Fibroblast of upper back skin (primary cell): ENCODE measurements at regions not wholly inside any gene's neighbourhood (a gene's known extent, or its start where the extent isn't known, plus 50 kb on each side); places are given as distances from the start of the nearest gene placed in this dataset.
A peak's percentile ranks its signal among the peaks of the same experiment; 100 is the strongest.
"Not testable (repeated sequence)": the region's sequence is repeated elsewhere in the genome, so short reads cannot be mapped to it uniquely, and the experiment has no call there.

Experiments
- DNase-seq: peaks from one replicate; pipeline ENCODE4 v3.0.0-alpha.2; 2013

DNA sequence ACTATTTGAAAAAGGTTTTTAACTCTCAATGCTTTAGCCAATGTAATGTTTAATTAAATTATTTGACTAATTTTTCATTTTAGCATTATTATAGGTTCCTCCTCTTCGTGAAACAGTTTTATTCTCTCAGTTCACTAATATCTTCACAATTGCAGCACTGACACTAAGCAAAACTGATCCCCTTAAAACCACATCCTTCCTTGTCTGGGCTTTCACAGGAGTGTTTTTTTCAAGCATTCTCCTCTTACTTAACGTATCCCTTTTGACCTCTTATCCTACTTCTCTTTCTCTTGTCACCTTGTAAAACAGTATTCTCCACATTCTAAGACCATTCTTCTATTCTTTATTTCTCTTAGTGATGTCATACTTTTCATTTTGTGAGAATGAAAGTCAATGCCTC lies 112.8 kb downstream of the DSC3 start:
- DNase-seq: no peak

DNA sequence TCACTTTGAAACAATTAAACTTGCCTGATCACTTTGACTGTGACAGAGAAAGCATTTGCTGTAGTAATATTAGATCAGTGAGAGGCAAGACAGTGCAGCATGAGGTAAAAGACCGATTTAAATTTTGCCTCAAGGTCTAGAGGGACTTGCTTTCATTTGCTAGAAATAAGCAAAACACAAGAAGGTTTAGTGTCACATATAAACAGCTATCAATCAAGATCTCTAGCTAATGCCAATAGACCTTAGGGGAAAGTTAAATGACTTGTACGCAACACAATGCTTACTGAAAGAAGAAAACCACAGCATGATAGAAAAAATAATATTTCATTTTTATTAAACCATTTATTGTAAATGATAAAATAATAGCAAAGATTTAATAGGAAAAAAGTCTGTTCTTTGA lies 113.5 kb downstream of the DSC3 start:
- no peak for DNase-seq

DNA sequence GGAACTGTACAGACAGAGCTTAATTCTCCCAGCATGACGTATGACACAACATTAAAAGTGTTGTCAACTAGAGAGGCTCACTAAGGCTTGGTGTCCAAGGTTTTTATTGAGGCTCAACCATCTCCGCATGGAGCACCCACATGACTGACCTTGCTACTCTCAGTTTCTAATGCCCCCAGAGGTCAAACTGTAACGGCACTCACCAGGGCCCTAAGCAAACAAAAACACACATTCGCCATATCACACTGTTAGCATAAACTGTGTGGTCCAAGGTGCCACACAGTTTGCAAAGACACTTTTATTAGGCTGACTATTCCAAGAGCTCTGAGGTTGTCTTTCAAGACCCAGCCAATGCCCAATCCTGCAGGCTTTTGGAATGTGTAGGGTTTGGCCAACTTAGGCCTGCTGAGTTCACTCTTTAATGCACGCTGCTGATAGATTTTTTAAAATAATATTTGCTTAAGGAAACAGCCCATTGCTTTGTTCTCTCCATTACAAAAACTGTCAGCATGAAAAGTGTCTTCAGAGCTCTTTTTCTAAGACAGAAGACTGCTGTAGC lies 114.9 kb downstream of the DSC3 start:
- no peak for DNase-seq

- no peak for DNase-seq
Observed at GRCh38 chr18:30927042-30927441, 115.5 kb downstream of the DSC3 start.

DNA sequence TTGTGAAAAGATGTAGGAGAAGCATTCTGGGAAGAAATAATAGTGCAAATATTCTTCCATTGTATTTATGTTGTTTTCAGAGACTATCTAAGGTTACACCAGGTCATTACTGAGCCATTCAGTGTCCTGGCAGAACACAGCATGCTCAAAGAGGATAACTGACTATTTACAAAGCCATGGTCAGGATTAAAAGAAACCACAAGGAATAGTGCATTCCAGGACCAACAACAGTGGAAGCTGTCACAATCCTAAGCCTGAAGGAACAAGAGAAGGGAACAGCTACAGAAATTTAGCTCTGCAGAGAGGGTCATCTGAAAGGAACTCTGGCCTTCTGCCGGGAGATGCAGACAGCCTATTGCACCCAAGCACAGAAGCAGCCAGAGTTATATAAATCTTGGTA lies 116.7 kb downstream of the DSC3 start:
- DNase-seq: no peak

DNA sequence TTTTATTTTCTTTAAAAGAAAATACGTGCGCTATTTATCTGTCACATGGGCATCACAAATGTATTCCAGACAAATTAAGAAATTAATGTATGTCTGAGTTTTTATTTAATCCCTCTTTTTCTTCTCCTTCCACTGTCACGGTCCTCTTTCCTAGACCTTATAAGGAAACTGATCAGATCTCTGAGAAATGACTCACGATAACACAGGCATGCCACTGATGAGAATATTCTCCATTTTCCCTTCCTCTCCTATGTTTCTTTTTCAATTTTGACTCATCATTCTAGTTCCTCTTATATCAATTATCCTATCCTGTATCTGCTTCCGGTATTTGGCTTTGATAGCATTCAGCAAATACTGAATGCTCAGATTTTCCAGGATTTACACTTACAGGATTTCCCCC lies 121.8 kb downstream of the DSC3 start:
- no peak for DNase-seq

GRCh38 chr18:30920351-30920750 lies 122.2 kb downstream of the DSC3 start:
- DNase-seq: no peak

GRCh38 chr18:30917651-30918050 lies 124.9 kb downstream of the DSC3 start:
- DNase-seq: no peak

DNA sequence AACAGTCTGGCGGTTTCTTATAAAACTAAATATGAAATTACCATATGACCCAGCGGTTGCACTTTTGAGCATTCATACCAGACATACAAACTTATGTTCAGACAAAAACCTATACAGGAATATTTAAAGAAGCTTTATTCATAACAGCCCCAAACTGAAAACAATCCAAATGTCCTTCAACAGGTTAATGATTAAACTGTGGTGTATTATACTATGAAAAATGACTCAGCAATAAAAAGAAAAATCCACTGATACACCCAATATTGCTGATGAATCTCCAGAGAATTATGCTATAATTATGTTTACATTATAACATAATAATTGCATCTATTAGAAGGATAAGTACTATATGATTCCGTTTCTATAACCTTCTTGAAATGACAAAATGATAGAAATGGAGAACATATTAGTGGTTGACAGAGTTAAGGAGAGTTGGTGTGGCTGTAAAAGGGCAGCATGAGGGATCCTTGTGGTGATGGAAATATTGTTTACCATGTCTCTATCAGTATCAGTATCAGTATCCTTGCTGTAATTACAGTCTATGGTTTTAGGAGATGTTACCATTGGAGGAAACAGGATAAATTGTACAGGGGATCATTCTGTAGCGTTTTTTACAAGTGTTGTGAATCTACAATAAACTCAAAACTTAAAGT lies 127.1 kb downstream of the DSC3 start:
- no peak for DNase-seq

GRCh38 chr18:30908381-30908780 lies 134.2 kb downstream of the DSC3 start:
- no peak for DNase-seq

GRCh38 chr18:30903566-30903965 lies 139.0 kb downstream of the DSC3 start:
- DNase-seq: peak; percentile 46

- peak; percentile 23 for DNase-seq
Observed at GRCh38 chr18:30889519-30890301, 152.8 kb downstream of the DSC3 start.

- DNase-seq: no peak
Observed at GRCh38 chr18:30888344-30888743, 154.2 kb downstream of the DSC3 start.

DNA sequence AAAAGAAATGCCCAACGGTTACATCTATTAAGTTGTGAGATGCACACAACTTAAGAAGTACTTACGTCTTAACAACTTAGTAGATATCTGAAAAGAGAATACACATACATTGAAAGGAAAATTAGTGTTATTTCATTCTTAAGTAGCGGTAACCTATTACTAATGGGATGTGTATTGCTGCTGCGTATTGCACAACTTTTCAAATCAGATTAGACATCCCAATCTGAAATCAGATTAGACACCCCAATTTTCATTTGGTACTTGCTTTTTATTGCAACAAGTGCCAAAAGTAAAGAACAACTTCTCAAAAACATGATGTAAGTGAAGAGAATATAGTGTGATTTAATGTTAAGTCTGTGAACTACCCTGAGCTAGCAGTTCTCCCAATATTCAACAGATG lies 155.5 kb downstream of the DSC3 start:
- no peak for DNase-seq

- DNase-seq: no peak
Observed at GRCh38 chr18:30870466-30870865, 172.1 kb downstream of the DSC3 start.

DNA sequence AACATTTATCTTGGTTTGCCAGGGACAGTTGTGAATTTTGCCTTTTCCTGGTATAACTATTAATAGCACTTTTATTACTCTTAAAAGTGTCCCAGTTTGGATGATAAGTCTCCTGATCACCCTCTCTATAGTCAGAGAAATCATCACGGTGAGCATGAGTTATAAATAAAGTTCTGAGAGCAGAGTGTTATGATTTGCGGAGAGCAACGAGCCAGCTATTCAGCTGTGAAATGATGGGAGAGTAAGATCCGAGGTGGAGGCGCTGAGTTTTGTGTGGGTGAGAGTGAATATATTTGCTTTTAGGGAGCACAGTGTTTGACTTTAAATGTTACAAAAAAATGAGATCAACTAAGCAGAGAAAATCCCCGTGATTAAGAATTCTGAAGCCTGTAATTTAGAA lies 179.6 kb downstream of the DSC3 start:
- no peak for DNase-seq

DNA sequence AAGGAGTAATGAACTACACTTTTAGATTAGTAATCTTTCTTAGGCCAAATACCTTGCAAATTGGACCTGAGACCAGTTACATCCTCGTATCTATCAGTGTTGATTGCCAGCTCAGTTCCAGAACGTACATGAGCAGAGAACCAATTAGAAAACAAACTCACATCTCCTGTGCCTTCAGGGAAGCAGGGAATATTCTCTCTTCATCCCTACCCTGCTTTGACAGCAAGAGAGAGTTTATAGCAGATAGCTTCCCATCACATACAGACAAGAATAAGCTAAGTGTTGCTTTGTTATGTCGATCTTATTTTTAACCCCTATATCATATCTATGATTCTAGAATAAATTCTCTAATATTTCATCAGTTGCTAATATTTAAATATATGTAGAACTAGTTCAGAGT lies 181.8 kb downstream of the DSC3 start:
- no peak for DNase-seq

DNA sequence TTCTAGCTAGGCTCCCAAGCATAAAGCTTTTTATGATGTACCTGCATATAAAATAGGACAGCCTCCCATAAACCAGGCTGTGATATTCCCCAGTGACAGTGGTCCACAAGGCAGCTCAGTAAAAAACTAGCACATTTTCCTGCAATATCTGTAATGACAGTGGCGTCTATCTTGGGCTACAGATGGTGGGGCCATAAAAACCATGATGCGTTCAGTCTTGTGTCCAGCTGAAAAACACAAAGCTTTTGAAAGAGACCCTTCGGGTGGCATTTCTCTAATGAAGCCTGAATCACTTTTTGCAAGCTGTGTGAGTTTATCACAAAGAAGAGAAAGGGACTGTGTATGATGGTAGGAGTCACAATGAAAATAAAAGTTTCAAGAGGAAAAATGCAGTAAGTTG lies 183.5 kb downstream of the DSC3 start:
- DNase-seq: no peak

GRCh38 chr18:30858560-30858959 lies 184.0 kb downstream of the DSC3 start:
- no peak for DNase-seq

DNA sequence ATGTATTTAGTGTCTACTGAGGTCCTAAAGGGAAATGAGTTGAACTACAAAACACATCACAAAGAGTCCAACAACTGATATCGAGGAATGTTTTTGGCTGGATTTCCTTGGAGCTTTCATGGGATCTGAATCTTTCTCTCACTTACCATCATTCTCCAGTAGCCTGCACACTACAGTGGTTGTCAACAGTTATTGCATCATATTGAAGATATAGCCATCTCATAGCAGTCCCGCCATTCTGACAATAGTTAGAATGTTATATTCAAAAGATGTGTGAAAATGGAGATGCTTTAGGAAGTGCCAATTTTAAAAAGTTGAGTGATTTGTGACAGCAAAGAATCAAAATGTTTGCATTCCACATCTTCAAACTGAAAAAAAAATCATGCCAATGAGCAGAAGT lies 186.8 kb downstream of the DSC3 start:
- no peak for DNase-seq

- no peak for DNase-seq
Observed at GRCh38 chr18:30852980-30853379, 189.6 kb downstream of the DSC3 start.

DNA sequence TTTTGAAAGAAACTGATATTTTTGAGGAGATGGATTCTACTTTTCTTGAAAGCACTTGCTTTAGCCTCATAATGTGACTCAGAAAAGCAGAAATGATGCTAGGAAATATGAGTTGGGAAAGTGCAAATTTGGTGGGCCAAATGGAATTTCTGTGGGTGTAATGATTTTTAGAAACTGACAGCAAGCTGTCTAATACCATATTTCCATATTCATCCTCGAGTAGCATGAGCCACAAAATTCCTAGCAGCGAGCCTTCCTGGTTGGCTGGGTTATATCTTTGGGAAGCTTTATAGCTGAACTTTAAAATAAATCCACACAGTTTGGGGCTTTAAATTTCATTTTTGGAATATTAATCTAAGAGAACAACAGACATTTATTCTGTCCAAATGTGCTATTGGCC lies 190.0 kb downstream of the DSC3 start:
- DNase-seq: no peak

- not testable (repeated sequence) for DNase-seq
Observed at GRCh38 chr18:30839056-30839561, 203.4 kb downstream of the DSC3 start.

DNA sequence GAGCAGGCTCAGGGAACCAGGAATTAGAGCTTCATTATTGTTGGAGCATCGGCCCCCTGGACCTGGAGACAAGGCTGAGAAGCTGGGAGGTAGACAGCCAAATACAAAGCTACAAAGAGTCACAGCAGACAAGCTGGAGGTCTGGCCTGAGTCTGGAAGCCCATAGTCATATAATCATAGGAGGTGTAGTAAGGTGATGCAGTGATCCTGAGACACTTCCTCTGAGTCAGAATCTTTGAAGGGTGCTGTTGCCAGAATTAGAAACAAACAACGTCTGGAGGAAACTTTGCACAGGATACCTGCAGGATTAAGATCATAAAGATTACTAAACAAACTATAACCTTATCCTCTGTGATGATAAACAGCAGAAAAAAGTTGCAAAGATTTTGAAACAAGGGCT lies 213.8 kb downstream of the DSC3 start:
- DNase-seq: no peak
